ENCODE measurements at regions not wholly inside any gene's neighbourhood (a gene's known extent, or its start where the extent isn't known, plus 50 kb on each side); places are given as distances from the start of the nearest gene placed in this dataset.

GRCh38 chr5:155309021-155309746 lies 295.6 kb downstream of the KIF4B start:
- no peak for TF ChIP-seq CTCF (IDR thresholded peaks at IDR 0.05; ENCODE audit: insufficient read depth, low read depth, low read length, missing control alignments)
- no peak overlapping the region for H3K4me3 ChIP-seq (ENCODE audit: low read depth, low read length)
- no peak for DNase-seq (ENCODE audit: low read depth)

GRCh38 chr5:155311721-155312120 lies 298.2 kb downstream of the KIF4B start:
- no peak for TF ChIP-seq CTCF (IDR thresholded peaks at IDR 0.05; ENCODE audit: insufficient read depth, low read depth, low read length, missing control alignments)
- H3K4me3 ChIP-seq (ENCODE audit: low read depth, low read length): no peak overlapping the region
- no peak for DNase-seq (ENCODE audit: low read depth)

GRCh38 chr5:155313518-155313917 lies 300.0 kb downstream of the KIF4B start:
- no peak for DNase-seq (ENCODE audit: low read depth)
- TF ChIP-seq CTCF (IDR thresholded peaks at IDR 0.05; ENCODE audit: insufficient read depth, low read depth, low read length, missing control alignments): no peak
- no peak overlapping the region for H3K4me3 ChIP-seq (ENCODE audit: low read depth, low read length)

- H3K4me3 ChIP-seq (ENCODE audit: low read depth, low read length): no peak overlapping the region
- no peak for DNase-seq (ENCODE audit: low read depth)
- no peak for TF ChIP-seq CTCF (IDR thresholded peaks at IDR 0.05; ENCODE audit: insufficient read depth, low read depth, low read length, missing control alignments)
Measured at GRCh38 chr5:155316070-155316714, 302.6 kb downstream of the KIF4B start.

- peak; percentile 63 for DNase-seq (ENCODE audit: low read depth)
- no peak for TF ChIP-seq CTCF (IDR thresholded peaks at IDR 0.05; ENCODE audit: insufficient read depth, low read depth, low read length, missing control alignments)
- H3K4me3 ChIP-seq (ENCODE audit: low read depth, low read length): no peak overlapping the region
Measured at GRCh38 chr5:155332618-155333017, 319.1 kb downstream of the KIF4B start.

GRCh38 chr5:155342956-155343355 lies 329.4 kb downstream of the KIF4B start:
- no peak overlapping the region for H3K4me3 ChIP-seq (ENCODE audit: low read depth, low read length)
- DNase-seq (ENCODE audit: low read depth): no peak
- no peak for TF ChIP-seq CTCF (IDR thresholded peaks at IDR 0.05; ENCODE audit: insufficient read depth, low read depth, low read length, missing control alignments)

All from GM12865 (cell line).